Stomach (tissue), 8 donors: ENCODE measurements at regions not wholly inside any gene's neighbourhood (a gene's known extent, or its start where the extent isn't known, plus 50 kb on each side); places are given as distances from the start of the nearest gene placed in this dataset.

Source experiments
- DNase-seq, 2 donors: peaks; one replicate each; pipeline versions ENCODE4 v3.0.0 to v3.0.0-alpha.2; 2013 to 2019
- H3K27ac ChIP-seq, 5 donors: fragments of 200-600 bp in 4 of 5; sonication (generic) in 4 of 5; one replicate each; pipeline ENCODE4 v1.5.1; 2013 to 2019; ENCODE audit warnings: mild to moderate bottlenecking in 1 of 5, moderate library complexity in 1 of 5
- H3K27me3 ChIP-seq, 3 donors: fragments of 200-600 bp; sonication (generic); one replicate each; pipeline ENCODE4 v1.5.1; 2017 to 2019; ENCODE audit warnings: mixed run types in 1 of 3
- H3K36me3 ChIP-seq, 4 donors: fragments of 200-600 bp; sonication (generic); 1 replicate in 3 of 4; 2 replicates in 1 of 4; pipeline ENCODE4 v1.5.1; 2016 to 2019
- H3K4me1 ChIP-seq, 4 donors: fragments of 200-600 bp; sonication (generic); one replicate each; pipeline ENCODE4 v1.5.1; 2016 to 2019
- H3K4me3 ChIP-seq, 4 donors: fragments of 200-600 bp; sonication (generic) in 3 of 4; one replicate each; pipeline ENCODE4 v1.5.1; 2016 to 2019; ENCODE audit warnings: mild to moderate bottlenecking in 1 of 4
- H3K9me3 ChIP-seq, 4 donors: fragments of 200-600 bp; sonication (generic); one replicate each; pipeline ENCODE4 v1.5.1; 2016 to 2019
- EP300 ChIP-seq: sonication (generic); formaldehyde crosslinking; IDR thresholded peaks from one replicate; pipeline ENCODE4 v1.6.1; 2017; ENCODE audit warnings: antibody characterized with exemption
- POLR2A ChIP-seq, 4 donors: fragments of 450-650 bp; IDR thresholded peaks; one replicate each; pipeline ENCODE4 v1.6.1; 2016; ENCODE audit warnings: antibody characterized with exemption in 4 of 4, control low read depth in 2 of 4, mild to moderate bottlenecking in 1 of 4, moderate library complexity in 1 of 4
- POLR2AphosphoS5 ChIP-seq, 3 donors: sonication (generic); formaldehyde crosslinking; IDR thresholded peaks; one replicate each; pipeline ENCODE4 v1.6.1; 2016; ENCODE audit warnings: antibody characterized with exemption in 3 of 3
- WGBS, 5 donors: extraction: QIAGEN DNeasy Blood & Tissue Kit in 3 of 5; methylation state at CpG; one replicate each; pipeline versions ENCODE4 v1.1.5 to v1.1.7; 2013 to 2018; 5-methylcytosine and 5-hydroxymethylcytosine counted together
- intact Hi-C: fragments of 100-400 bp; cut with DNase I; formaldehyde crosslinking; loops from one replicate; pipeline ENCODE4 v1.15.1; 2023; ENCODE audit warnings: low total_unique reads
- TF ChIP-seq, protein P1 (sequence below), 7 experiments: fragments of 450-650 bp in 4 of 7; fragments of 200-600 bp in 3 of 7; sonication (generic) in 3 of 7; IDR thresholded peaks; one replicate each; pipeline ENCODE4 v1.5.1; 2016 to 2019; ENCODE audit warnings: antibody characterized with exemption in 7 of 7, control low read depth in 2 of 7, mild to moderate bottlenecking in 1 of 7
- donor health status: healthy with polysubstance abuse.
- donor health status: Bipolar disorder and iron deficiency.
- donor health status: healthy.

GRCh38 chr4:148680884-148681283, 238.7 kb upstream of the NR3C2 start:
- H3K4me3 ChIP-seq = no peak overlapping the region
- DNase-seq = no peak

GRCh38 chr4:148676344-148676743, 234.1 kb upstream of the NR3C2 start:
- no peaks in the 10 kb centered on the region for H3K4me1 ChIP-seq
- TF ChIP-seq POLR2AphosphoS5 (IDR thresholded peaks at IDR 0.05) = no peak
- no peak for TF ChIP-seq EP300
- TF ChIP-seq, protein P1, sequence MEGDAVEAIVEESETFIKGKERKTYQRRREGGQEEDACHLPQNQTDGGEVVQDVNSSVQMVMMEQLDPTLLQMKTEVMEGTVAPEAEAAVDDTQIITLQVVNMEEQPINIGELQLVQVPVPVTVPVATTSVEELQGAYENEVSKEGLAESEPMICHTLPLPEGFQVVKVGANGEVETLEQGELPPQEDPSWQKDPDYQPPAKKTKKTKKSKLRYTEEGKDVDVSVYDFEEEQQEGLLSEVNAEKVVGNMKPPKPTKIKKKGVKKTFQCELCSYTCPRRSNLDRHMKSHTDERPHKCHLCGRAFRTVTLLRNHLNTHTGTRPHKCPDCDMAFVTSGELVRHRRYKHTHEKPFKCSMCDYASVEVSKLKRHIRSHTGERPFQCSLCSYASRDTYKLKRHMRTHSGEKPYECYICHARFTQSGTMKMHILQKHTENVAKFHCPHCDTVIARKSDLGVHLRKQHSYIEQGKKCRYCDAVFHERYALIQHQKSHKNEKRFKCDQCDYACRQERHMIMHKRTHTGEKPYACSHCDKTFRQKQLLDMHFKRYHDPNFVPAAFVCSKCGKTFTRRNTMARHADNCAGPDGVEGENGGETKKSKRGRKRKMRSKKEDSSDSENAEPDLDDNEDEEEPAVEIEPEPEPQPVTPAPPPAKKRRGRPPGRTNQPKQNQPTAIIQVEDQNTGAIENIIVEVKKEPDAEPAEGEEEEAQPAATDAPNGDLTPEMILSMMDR (IDR thresholded peaks at IDR 0.05) = no peak
- no peak for TF ChIP-seq POLR2A (IDR thresholded peaks at IDR 0.05)
- no peak overlapping the region for H3K27ac ChIP-seq
- H3K4me3 ChIP-seq = no peak overlapping the region
- DNase-seq = no peak
- H3K9me3 ChIP-seq = no peaks in the 10 kb centered on the region
- H3K36me3 ChIP-seq = no peaks in the 10 kb centered on the region
- H3K27me3 ChIP-seq = no peaks in the 10 kb centered on the region
- intact Hi-C loops = no loop called here

More at GRCh38 chr4:148680884-148681283, 238.7 kb upstream of the NR3C2 start:
- H3K9me3 ChIP-seq = no peaks in the 10 kb centered on the region
- no peaks in the 10 kb centered on the region for H3K27me3 ChIP-seq
- no peak overlapping the region for H3K27ac ChIP-seq
- no peaks in the 10 kb centered on the region for H3K4me1 ChIP-seq
- TF ChIP-seq POLR2A (IDR thresholded peaks at IDR 0.05) = no peak
- TF ChIP-seq, protein P1 (IDR thresholded peaks at IDR 0.05) = no peak
- TF ChIP-seq EP300 = no peak
- TF ChIP-seq POLR2AphosphoS5 (IDR thresholded peaks at IDR 0.05) = no peak
- intact Hi-C loops = no loop called here
- H3K36me3 ChIP-seq = no peaks in the 10 kb centered on the region
- 45 to 65% (median 63%) methylated on average over 2 of the region's 2 CpGs for WGBS, 5 donors

DNA sequence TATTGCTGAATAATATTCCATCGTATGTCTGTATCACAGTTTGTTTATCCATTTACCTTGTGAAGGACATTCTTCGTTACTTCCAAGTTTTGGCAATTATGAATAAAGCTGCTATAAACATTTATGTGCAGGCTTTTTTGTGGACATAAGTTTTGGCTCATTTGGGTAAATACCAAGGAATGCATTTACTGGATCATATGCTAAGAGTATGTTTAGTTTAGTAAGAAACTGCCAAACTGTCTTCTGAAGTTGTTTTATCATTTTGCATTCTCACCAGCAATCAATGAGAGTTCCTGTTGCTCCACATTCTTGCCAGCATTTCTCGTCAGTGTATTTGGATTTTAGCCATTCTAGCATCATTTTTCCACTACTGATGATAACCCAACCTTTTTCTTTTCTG, 232.7 kb upstream of the NR3C2 start:
- TF ChIP-seq, protein P1 (IDR thresholded peaks at IDR 0.05) = no peak
- no peak for TF ChIP-seq EP300
- no peak for TF ChIP-seq POLR2A (IDR thresholded peaks at IDR 0.05)
- Histone ChIP-seq H3K27ac (no peak overlapping the region), H3K27me3 (no peaks in the 10 kb centered on the region), H3K36me3 (no peaks in the 10 kb centered on the region), H3K9me3 (no peaks in the 10 kb centered on the region), H3K4me3 (no peak overlapping the region), H3K4me1 (no peaks in the 10 kb centered on the region)
- no peak for DNase-seq
- 70 to 86% (median 78%) methylated on average over 3 of the region's 3 CpGs for WGBS, 5 donors
- intact Hi-C loops = no loop called here

DNA sequence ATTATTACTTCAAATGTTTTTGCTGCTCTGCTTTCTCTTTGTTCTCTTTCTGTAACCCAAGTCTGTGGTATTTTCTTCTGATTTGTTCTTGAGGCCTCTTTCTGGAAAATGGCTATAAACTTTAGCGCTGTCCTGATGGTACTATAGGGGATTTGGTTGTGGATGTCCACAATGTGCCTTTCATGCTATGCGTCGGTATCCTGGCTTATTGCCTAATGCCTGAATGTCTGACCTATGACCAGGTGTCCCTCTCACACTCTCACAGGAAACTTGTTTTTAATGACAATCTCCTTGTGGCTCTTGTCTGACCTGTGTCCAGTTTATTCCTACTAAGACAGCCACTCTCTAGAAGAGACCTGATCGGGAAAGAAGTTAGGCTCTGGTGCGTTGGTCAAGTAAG, 222.4 kb upstream of the NR3C2 start:
- H3K36me3 ChIP-seq = no peaks in the 10 kb centered on the region
- intact Hi-C loops = no loop called here
- no peaks in the 10 kb centered on the region for H3K27me3 ChIP-seq
- no peak overlapping the region for H3K4me3 ChIP-seq
- TF ChIP-seq, protein P1 (IDR thresholded peaks at IDR 0.05) = no peak
- TF ChIP-seq EP300 (no peak), POLR2AphosphoS5 (IDR thresholded peaks at IDR 0.05) (no peak), POLR2A (IDR thresholded peaks at IDR 0.05) (no peak)
- whole genome bisulfite sequencing, 5 donors = 91 to 95% (median 94%) methylated on average over 5 of the region's 5 CpGs
- no peak overlapping the region for H3K27ac ChIP-seq
- DNase-seq = no peak
- H3K9me3 ChIP-seq = no peaks in the 10 kb centered on the region
- H3K4me1 ChIP-seq = no peaks in the 10 kb centered on the region
